Activated T-helper 2 cell treated with anti-CD3 and anti-CD28 coated beads, Interferon-gamma antibody, Interleukin-2, Interleukin-4, amounts not matched to agents 10 μg/mL and 5 μg/mL and 100 μg/mL, durations not matched to agents 14 hours and 24 hours and 36 hours (primary cell): ENCODE measurements at regions not wholly inside any gene's neighbourhood (a gene's known extent, or its start where the extent isn't known, plus 50 kb on each side); places are given as distances from the start of the nearest gene placed in this dataset.

ENCODE experiments used
- DNase-seq: peaks from one replicate; pipeline ENCODE4 v3.0.0; 2021; ENCODE audit warnings: low spot score
- H3K27ac Mint-ChIP-seq: one replicate; pipeline ENCODE4 v1.8.0; 2021; ENCODE audit warnings: mixed read lengths
- H3K27me3 Mint-ChIP-seq: one replicate; pipeline ENCODE4 v1.8.0; 2021; ENCODE audit warnings: low read depth, mixed read lengths
- H3K36me3 Mint-ChIP-seq: one replicate; pipeline ENCODE4 v1.8.0; 2021; ENCODE audit warnings: low read depth, mixed read lengths
- H3K4me1 Mint-ChIP-seq: one replicate; pipeline ENCODE4 v1.8.0; 2021; ENCODE audit warnings: low read depth, mixed read lengths
- H3K4me3 Mint-ChIP-seq: one replicate; pipeline ENCODE4 v1.8.0; 2021; ENCODE audit warnings: low read depth, mild to moderate bottlenecking, moderate library complexity, mixed read lengths
- H3K9me3 Mint-ChIP-seq: one replicate; pipeline ENCODE4 v1.8.0; 2021; ENCODE audit warnings: mixed read lengths
- intact Hi-C: fragments of 100-400 bp; cut with micrococcal nuclease; formaldehyde crosslinking; loops from one replicate; pipeline ENCODE4 v1.15.1; 2023

DNA sequence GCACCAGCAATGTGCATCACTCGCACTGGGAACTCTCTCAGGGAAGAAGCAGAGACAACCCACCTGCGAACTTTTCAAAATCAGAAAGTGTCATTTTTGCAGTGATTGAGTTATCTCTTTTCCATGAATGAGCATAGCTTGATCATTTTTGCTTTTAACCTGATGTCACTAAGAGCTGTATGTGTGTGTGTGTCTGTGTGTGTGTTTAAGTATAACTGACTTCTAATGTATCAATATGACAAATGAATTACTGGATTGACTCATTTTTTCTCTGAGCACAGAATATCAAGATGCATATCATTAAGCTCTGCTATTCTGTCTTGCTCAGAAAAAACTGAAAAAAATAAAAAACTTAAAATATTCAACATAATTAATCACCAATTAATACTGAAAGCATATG lies 548.9 kb upstream of the MARCKS start:
- Mint-ChIP-seq H3K27me3 (no peaks in the 10 kb centered on the region), H3K9me3 (no peaks in the 10 kb centered on the region), H3K4me1 (no peaks in the 10 kb centered on the region), H3K4me3 (no peak overlapping the region), H3K36me3 (no peaks in the 10 kb centered on the region), H3K27ac (no peak overlapping the region)
- intact Hi-C loops: no loop called here
- DNase-seq: no peak

DNA sequence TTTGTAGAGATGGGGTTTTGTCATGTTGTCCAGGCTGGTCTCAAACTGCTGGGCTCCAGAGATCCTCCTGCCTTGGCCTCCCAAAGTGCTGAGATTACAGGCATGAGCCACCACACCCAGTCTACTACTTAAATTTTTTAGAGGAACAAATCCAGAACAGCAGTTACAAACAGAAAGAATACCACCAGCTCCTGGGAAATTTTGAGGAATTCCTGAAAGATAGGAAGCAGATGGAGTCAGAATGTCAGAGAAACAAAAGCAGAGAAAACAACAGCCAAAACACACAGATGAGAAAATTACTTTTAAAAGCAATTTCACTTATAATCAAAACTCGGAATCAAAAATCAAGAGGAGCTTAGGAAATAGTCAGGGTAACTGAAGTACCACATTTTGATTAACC lies 543.3 kb upstream of the MARCKS start:
- no peaks in the 10 kb centered on the region for H3K36me3 Mint-ChIP-seq
- no peaks in the 10 kb centered on the region for H3K27me3 Mint-ChIP-seq
- H3K9me3 Mint-ChIP-seq: no peaks in the 10 kb centered on the region
- intact Hi-C loops: no loop called here
- DNase-seq: no peak
- H3K27ac Mint-ChIP-seq: no peak overlapping the region
- H3K4me3 Mint-ChIP-seq: no peak overlapping the region
- no peaks in the 10 kb centered on the region for H3K4me1 Mint-ChIP-seq

DNA sequence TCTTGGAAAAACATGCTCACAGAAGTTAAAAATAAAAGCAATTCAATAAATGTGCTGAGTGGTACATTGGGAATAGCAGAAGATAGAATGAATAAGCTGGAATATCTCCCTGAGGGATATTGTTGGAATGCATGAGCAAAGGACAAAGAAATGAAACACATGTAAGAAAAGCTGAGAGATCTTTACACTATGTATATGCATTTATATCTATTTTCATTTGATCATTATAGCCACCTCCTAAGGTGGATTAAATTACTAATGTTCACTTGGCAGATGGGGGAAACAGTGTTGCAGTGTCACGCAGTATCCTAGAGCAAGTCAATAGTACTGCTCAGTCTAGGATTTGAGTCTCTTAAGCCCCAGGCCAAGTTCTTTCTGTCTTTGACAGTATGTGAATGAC lies 542.0 kb upstream of the MARCKS start:
- Mint-ChIP-seq H3K27me3 (no peaks in the 10 kb centered on the region), H3K9me3 (no peaks in the 10 kb centered on the region), H3K36me3 (no peaks in the 10 kb centered on the region), H3K27ac (no peak overlapping the region), H3K4me3 (no peak overlapping the region), H3K4me1 (no peaks in the 10 kb centered on the region)
- no peak for DNase-seq
- intact Hi-C loops: no loop called here

DNA sequence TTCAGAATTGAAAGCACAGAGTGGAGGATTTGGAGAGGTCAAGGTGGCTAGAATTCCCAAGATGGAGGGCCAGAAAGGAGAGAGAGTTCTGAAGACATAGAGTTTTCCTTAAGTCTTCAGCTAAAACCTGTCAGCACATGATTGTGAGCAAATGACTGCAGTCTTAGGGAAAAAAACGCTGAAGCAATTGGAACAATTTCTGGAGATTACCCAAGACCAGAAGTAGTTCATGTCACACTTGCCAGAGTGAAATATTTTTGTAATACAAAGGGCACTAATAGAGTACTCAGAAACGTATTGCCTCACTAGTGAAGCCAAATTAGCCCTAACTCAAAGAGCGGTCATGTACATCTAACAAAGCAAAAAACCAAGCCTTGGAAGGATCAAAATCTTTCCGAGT lies 541.3 kb upstream of the MARCKS start:
- H3K27me3 Mint-ChIP-seq: no peaks in the 10 kb centered on the region
- H3K27ac Mint-ChIP-seq: no peak overlapping the region
- no peaks in the 10 kb centered on the region for H3K9me3 Mint-ChIP-seq
- no peaks in the 10 kb centered on the region for H3K36me3 Mint-ChIP-seq
- H3K4me1 Mint-ChIP-seq: no peaks in the 10 kb centered on the region
- H3K4me3 Mint-ChIP-seq: no peak overlapping the region
- DNase-seq: no peak
- intact Hi-C loops: no loop called here

GRCh38 chr6:113317442-113317841 lies 539.7 kb upstream of the MARCKS start:
- no peaks in the 10 kb centered on the region for H3K27me3 Mint-ChIP-seq
- no peak overlapping the region for H3K4me3 Mint-ChIP-seq
- intact Hi-C loops: no loop called here
- DNase-seq: no peak
- H3K4me1 Mint-ChIP-seq: no peaks in the 10 kb centered on the region
- H3K36me3 Mint-ChIP-seq: no peaks in the 10 kb centered on the region
- H3K27ac Mint-ChIP-seq: no peak overlapping the region
- H3K9me3 Mint-ChIP-seq: no peaks in the 10 kb centered on the region

GRCh38 chr6:113317891-113318574 lies 539.1 kb upstream of the MARCKS start:
- H3K27ac Mint-ChIP-seq: no peak overlapping the region
- no peaks in the 10 kb centered on the region for H3K36me3 Mint-ChIP-seq
- H3K9me3 Mint-ChIP-seq: no peaks in the 10 kb centered on the region
- no peaks in the 10 kb centered on the region for H3K27me3 Mint-ChIP-seq
- intact Hi-C loops: no loop called here
- no peak overlapping the region for H3K4me3 Mint-ChIP-seq
- DNase-seq: no peak
- H3K4me1 Mint-ChIP-seq: no peaks in the 10 kb centered on the region

GRCh38 chr6:113318575-113318917 lies 538.6 kb upstream of the MARCKS start:
- H3K27ac Mint-ChIP-seq: no peak overlapping the region
- H3K4me1 Mint-ChIP-seq: no peaks in the 10 kb centered on the region
- H3K27me3 Mint-ChIP-seq: no peaks in the 10 kb centered on the region
- intact Hi-C loops: no loop called here
- H3K9me3 Mint-ChIP-seq: no peaks in the 10 kb centered on the region
- no peaks in the 10 kb centered on the region for H3K36me3 Mint-ChIP-seq
- DNase-seq: no peak
- no peak overlapping the region for H3K4me3 Mint-ChIP-seq

GRCh38 chr6:113320653-113321052 lies 536.5 kb upstream of the MARCKS start:
- no peaks in the 10 kb centered on the region for H3K36me3 Mint-ChIP-seq
- H3K27ac Mint-ChIP-seq: no peak overlapping the region
- H3K4me1 Mint-ChIP-seq: no peaks in the 10 kb centered on the region
- no peaks in the 10 kb centered on the region for H3K9me3 Mint-ChIP-seq
- no peak overlapping the region for H3K4me3 Mint-ChIP-seq
- intact Hi-C loops: no loop called here
- no peaks in the 10 kb centered on the region for H3K27me3 Mint-ChIP-seq
- no peak for DNase-seq

DNA sequence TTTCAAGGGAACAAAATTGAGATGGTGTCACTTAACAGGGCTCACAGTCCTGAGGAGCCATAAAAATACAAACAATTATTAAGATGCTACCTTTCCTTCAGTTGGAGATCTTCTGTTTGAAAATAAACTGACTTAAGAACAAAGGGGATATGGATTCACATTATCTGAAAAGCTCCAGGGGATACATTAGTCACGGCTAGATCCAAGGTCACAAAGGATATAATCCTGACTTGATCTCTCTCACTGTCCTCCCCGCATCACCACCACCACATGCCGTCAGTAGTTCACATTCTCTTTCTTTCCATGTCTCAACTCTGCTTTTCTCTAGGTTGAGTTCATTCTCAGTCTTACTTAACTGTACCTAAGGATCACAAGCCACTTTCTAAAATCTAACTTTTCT lies 530.4 kb upstream of the MARCKS start:
- no peaks in the 10 kb centered on the region for H3K27me3 Mint-ChIP-seq
- no peak for DNase-seq
- H3K4me3 Mint-ChIP-seq: no peak overlapping the region
- no peaks in the 10 kb centered on the region for H3K4me1 Mint-ChIP-seq
- H3K27ac Mint-ChIP-seq: no peak overlapping the region
- intact Hi-C loops: no loop called here
- no peaks in the 10 kb centered on the region for H3K36me3 Mint-ChIP-seq
- no peaks in the 10 kb centered on the region for H3K9me3 Mint-ChIP-seq

- no peak overlapping the region for H3K4me3 Mint-ChIP-seq
Measured at GRCh38 chr6:113328886-113329381, 528.2 kb upstream of the MARCKS start.

DNA sequence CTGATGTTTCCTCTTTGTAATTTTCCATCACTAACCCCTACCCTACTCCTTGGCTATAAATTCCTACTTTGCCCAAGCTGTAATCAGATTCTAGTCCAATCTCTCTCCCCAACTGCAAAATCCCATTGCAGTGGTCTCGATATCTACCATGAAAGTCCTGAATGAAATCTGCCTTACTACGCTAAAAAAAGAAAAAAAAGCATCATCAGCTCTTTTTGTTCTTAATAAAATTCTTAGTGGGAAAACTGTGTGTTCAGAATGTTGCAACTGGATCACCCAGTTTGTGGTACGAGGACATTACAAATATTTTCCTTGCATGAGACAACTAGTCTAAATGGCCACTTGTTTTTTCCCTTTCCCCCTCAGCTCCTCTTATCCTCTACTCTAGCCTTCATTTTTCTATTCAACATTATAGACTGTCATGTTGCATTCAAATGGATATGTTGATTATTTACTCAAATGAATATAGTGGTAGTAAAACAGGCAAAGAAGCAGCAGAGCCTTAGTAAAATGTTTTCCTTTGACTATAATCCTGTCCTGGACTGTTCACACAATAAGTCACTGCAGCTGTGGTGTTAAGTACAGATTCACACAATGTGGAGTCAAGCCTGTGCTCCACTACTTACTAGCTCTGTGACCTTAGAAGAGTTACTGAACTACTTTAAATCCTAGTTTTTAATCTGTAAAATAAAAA lies 527.1 kb upstream of the MARCKS start:
- Mint-ChIP-seq H3K9me3 (no peaks in the 10 kb centered on the region), H3K27ac (no peak overlapping the region), H3K4me1 (no peaks in the 10 kb centered on the region), H3K4me3 (no peak overlapping the region), H3K27me3 (no peaks in the 10 kb centered on the region), H3K36me3 (no peaks in the 10 kb centered on the region)
- intact Hi-C loops: no loop called here
- DNase-seq: no peak

More at GRCh38 chr6:113328886-113329381, 528.2 kb upstream of the MARCKS start:
- H3K4me1 Mint-ChIP-seq: no peaks in the 10 kb centered on the region
- H3K27me3 Mint-ChIP-seq: no peaks in the 10 kb centered on the region
- H3K9me3 Mint-ChIP-seq: no peaks in the 10 kb centered on the region
- H3K36me3 Mint-ChIP-seq: no peaks in the 10 kb centered on the region
- H3K27ac Mint-ChIP-seq: no peak overlapping the region
- no peak for DNase-seq
- intact Hi-C loops: no loop called here

GRCh38 chr6:113330636-113330946 lies 526.6 kb upstream of the MARCKS start:
- Mint-ChIP-seq H3K36me3 (no peaks in the 10 kb centered on the region), H3K4me3 (no peak overlapping the region), H3K9me3 (no peaks in the 10 kb centered on the region), H3K4me1 (no peaks in the 10 kb centered on the region), H3K27ac (no peak overlapping the region), H3K27me3 (no peaks in the 10 kb centered on the region)
- intact Hi-C loops: no loop called here
- no peak for DNase-seq

DNA sequence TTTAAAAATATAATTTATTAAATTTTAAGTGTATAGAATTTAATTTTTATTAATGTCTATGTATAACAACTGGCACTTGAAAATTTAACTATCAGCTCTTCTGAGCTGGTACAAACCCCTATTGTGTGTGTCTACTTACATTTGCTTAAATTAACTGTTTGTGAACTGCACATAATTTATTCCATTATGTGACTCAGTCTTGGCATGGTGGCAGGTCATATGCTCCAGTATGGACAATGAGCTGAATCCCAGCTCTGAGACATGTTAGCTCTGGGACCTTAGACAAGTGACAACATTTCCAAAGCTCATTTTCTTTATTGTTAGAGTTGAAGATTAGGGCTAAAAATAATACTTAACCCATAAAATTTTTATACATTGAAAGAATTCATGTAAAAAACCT lies 526.1 kb upstream of the MARCKS start:
- Mint-ChIP-seq H3K36me3 (no peaks in the 10 kb centered on the region), H3K27me3 (no peaks in the 10 kb centered on the region), H3K4me3 (no peak overlapping the region), H3K9me3 (no peaks in the 10 kb centered on the region), H3K27ac (no peak overlapping the region), H3K4me1 (no peaks in the 10 kb centered on the region)
- intact Hi-C loops: no loop called here
- DNase-seq: no peak
